ENCODE measurements at regions not wholly inside any gene's neighbourhood (a gene's known extent, or its start where the extent isn't known, plus 50 kb on each side); places are given as distances from the start of the nearest gene placed in this dataset.

DNA sequence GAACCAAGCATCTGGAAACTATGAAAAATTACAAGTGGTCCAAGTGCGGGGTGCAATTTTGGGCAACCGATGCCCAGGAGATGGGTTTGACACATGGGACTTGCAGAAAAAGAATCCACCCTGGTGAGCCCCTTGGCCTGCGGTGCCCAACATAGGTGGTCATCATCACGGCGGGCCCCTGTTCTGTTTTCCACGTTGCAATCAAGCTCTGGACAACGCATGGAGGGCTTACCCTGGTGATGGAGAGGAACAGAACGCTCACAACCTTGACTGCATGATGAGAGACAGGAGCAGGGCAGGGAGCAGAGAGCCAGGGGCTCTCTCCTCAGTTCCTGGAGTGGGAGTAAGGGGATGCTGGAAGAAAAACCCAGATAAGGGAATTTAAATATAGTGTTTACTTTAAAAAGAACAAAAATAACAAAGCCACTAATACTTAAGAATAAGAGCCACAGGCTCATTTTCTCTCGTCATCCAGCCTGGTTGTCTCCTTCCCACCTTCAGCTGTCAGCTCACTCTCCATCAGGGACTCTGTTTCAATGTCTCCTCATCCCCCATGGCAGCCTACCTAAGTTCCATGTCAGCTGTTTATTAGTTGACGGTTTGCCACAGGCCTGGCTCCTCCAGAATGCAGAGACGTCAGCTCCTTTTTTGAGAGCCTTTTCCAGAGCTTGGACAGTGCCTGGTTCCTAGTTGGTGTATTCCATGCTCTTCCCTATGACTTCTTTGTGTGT is 172.1 kb downstream of the GADD45G start:
- TF ChIP-seq YY1 (IDR thresholded peaks at IDR 0.05; ENCODE audit: insufficient read depth, insufficient read length), result no peak
- no peak for TF ChIP-seq ZNF274 (IDR thresholded peaks at IDR 0.05; ENCODE audit: low read depth, low read length)
